Hippocampal formation (tissue), 2 donors: ENCODE measurements at regions not wholly inside any gene's neighbourhood (a gene's known extent, or its start where the extent isn't known, plus 50 kb on each side); places are given as distances from the start of the nearest gene placed in this dataset.

Source experiments
- DNase-seq, 2 donors: peaks; one replicate each; lab custom pipeline; 2025; lab: John Stamatoyannopoulos, UW

GRCh38 chr6:144883915-144884314 is 598.8 kb downstream of the UTRN start:
- DNase-seq, result no peak

- no peak for DNase-seq
Observed at GRCh38 chr6:144885817-144886216, 600.7 kb downstream of the UTRN start.

GRCh38 chr6:144886682-144887081 is 601.5 kb downstream of the UTRN start:
- no peak for DNase-seq

GRCh38 chr6:144888621-144889020 is 603.5 kb downstream of the UTRN start:
- no peak for DNase-seq

- DNase-seq, result no peak
Observed at GRCh38 chr6:144893680-144894151, 608.6 kb downstream of the UTRN start.

- no peak for DNase-seq
Observed at GRCh38 chr6:144894240-144894639, 609.1 kb downstream of the UTRN start.

- no peak for DNase-seq
Observed at GRCh38 chr6:144895313-144896278, 610.5 kb downstream of the UTRN start.

GRCh38 chr6:144896289-144896688 is 611.2 kb downstream of the UTRN start:
- DNase-seq, result no peak

GRCh38 chr6:144896871-144897270 is 611.7 kb downstream of the UTRN start:
- no peak for DNase-seq

- DNase-seq, result no peak
Observed at GRCh38 chr6:144897441-144897921, 612.3 kb downstream of the UTRN start.

GRCh38 chr6:144898052-144898689 is 613.0 kb downstream of the UTRN start:
- DNase-seq, result no peak

GRCh38 chr6:144898741-144899140 is 613.6 kb downstream of the UTRN start:
- no peak for DNase-seq

- DNase-seq, result no peak
Observed at GRCh38 chr6:144899161-144899560, 614.0 kb downstream of the UTRN start.

- no peak for DNase-seq
Observed at GRCh38 chr6:144901412-144901811, 616.3 kb downstream of the UTRN start.

- DNase-seq, result no peak
Observed at GRCh38 chr6:144908004-144908403, 622.9 kb downstream of the UTRN start.

- DNase-seq, result no peak
Observed at GRCh38 chr6:144909753-144910285, 624.7 kb downstream of the UTRN start.

- no peak for DNase-seq
Observed at GRCh38 chr6:144911322-144911721, 626.2 kb downstream of the UTRN start.

- no peak for DNase-seq
Observed at GRCh38 chr6:144912474-144912873, 627.3 kb downstream of the UTRN start.

GRCh38 chr6:144918073-144918472 is 632.9 kb downstream of the UTRN start:
- DNase-seq, result no peak

GRCh38 chr6:144919560-144919959 is 634.4 kb downstream of the UTRN start:
- DNase-seq, result no peak

GRCh38 chr6:144920391-144920961 is 635.3 kb downstream of the UTRN start:
- no peak for DNase-seq
